HG02678 (cell line): ENCODE measurements at regions not wholly inside any gene's neighbourhood (a gene's known extent, or its start where the extent isn't known, plus 50 kb on each side); places are given as distances from the start of the nearest gene placed in this dataset.
"Not testable (repeated sequence)": the region's sequence is repeated elsewhere in the genome, so short reads cannot be mapped to it uniquely, and the experiment has no call there.

Experiments
- ATAC-seq: cut with Tn5 transposase; IDR thresholded peaks from one replicate; pipeline ENCODE4 v1.9.1; 2021; ENCODE audit warnings: mild to moderate bottlenecking, moderate library complexity; ENCODE audit not compliant: unreplicated experiment

DNA sequence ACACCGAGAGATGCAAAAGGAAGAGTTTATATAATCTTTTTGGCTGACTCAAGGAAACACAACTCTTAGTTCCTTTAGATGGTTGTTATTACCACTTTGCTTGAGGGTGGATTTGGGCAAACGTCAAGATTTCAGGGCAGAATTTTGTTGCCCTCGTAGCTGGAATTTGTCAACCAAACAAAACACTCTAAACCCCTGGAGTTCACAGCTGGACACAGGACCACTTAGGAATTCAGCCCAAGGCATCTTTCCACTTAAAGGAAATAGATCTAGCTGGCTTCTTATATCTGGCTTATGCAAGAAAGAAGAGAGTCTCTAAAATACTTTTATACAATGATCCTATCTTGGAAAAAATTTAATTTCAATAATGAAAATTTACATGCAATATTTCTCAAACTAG, 237.8 kb upstream of the LRIG3 start:
- no peak for ATAC-seq

GRCh38 chr12:59155448-59155847, 235.1 kb upstream of the LRIG3 start:
- ATAC-seq: no peak

GRCh38 chr12:59151243-59151642, 230.9 kb upstream of the LRIG3 start:
- ATAC-seq: no peak

DNA sequence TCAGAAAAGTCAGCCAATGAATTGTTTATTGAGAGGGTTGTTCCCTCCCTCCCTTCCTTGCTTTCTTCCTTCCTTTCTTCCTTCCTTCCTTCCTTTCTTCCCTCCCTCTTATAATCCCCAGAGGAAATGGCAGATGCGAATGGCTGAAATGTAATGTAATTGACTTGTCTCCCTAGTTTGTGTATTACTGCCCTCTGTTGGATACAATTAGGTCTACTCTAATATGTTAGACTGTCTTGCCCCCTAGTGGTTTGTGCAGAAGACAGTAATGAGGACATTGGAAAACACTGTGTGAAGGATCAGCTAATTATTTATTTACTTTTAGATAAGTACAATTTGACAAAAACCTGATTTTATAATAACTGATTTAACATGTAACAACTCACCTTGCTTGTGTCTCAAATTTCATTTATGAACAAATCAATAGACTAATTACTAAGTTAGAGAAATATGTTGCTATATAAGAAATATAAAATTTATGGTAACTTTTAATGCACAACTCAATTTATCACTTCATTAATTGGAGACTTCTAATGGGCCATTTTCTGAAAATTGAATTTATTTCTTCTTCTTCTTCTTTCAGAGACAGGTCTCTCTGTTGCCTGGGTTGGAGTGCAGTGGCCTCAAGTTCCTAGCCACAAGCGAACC, 229.8 kb upstream of the LRIG3 start:
- ATAC-seq: peak; percentile 100

GRCh38 chr12:59147791-59148190, 227.5 kb upstream of the LRIG3 start:
- no peak for ATAC-seq

DNA sequence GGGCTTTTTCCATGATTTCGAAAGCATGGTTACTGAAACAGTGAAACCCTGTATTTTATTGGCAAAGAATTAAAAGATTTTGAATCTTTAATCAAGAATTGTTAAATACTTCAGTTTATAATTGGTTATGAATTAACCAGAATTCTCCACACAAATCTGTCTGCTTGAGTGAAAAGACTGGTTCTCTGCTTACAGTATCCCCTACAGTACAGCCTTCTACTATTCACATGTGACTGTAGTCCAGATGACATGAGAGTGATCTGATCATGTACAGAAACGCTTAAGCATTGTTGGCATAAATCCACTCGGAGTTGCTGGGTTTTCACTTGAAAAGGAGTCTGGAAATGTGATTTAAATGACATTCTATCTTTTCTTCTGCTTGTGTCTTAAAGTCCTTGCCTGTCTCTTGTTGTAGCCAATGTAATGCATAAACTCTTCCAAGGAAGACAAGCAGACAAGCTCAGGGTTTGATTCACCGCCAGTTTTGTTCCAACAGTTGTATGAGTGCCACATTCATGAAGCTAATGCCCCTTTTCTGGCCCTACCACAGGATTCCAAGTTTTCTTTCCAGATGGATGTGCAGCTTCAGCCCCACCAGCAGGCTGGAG, 222.0 kb upstream of the LRIG3 start:
- ATAC-seq: no peak

GRCh38 chr12:59134750-59135149, 214.4 kb upstream of the LRIG3 start:
- no peak for ATAC-seq

DNA sequence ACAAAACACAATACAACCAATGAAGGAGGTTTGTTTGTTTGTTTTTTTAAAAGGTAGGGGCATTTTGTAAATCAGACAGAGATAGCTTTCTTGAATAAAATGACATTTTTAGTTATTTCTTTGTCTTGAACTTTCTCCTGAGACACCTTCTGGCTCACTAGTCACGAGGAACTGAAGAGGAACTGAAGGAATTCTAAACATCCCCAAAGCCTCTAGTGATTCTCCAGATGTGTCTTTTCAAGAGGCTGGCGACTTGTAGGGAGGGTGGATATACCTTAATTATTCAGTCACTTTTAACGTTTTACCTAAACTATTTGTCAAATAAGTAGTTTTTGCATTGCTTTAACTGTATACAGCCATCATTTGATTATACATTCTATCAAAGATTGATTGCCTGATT, 211.2 kb upstream of the LRIG3 start:
- no peak for ATAC-seq

- no peak for ATAC-seq
These were observed 202.5 kb upstream of the LRIG3 start for GRCh38 chr12:59122784-59123183.

DNA sequence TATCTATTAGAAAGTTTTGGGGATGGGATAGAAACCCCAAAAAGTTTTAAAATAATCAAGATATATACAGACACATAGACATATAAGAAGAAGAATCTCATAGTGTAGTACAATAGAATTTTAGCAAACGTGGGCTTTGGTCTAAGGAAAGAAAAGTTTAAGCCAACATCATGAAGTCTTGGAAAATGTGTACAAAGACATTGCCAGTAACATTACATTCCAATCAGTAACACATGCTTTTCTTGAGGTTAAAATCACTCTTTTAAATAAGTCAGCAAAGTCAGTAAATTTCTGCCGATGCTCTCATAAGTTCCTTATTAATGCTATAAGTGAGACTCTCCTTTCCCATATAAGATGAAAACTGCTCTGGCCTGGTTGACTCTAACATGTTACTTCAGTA, 201.1 kb upstream of the LRIG3 start:
- ATAC-seq: no peak

DNA sequence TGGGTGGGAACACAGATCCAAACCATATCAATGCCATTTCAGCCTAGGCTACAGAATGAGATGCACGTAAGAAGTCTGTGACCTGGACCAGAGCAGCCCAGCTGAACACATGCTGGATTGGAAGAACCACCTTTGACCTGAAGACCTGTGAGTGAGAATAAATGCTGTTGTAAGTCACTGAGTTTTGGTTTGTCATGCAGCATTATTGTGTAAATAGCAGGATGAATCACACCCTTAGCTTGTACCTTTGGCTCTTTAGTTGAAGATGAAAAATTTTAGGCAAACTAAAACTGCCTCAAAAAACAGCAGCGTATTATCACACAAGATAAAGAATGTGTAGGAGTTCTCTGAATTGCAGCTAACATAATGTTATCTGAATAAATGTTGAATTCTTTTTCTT, 199.4 kb upstream of the LRIG3 start:
- no peak for ATAC-seq

DNA sequence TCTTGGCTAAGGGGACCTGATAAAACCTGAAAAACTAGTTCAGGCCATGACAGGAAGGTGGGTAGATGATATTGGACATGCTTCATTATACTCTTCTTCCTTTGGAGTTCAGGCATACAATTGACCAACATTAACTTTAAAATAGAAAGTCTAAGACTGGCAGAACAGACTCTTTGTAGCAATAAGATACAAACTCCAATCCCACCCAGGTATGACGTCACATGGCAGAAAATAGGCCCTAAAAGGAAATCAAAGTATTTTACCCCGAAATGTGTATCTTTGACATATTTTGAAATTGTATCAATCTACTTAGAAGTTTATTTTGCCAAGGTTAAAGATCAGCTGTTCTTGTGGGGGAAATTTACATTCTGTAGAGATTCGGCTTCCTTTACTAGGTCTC, 198.1 kb upstream of the LRIG3 start:
- ATAC-seq: no peak

DNA sequence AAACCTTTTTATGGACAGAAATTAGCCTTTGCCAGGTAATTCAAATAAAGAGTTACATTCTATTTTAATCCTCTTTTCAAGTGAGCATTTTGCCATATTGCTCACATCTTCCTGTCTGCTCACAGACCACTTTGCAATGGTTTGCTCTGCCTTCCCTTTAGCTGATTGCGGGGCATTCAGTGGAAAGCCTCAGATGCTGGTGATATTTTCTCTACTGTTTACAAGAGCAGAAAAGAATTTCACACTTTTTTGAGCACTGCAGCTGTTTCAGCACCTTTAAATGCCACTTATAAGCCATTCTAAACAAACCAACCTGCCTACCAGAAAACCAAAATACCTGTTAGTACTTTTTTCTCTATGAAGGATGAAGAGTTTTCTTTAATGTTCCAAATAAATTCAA, 195.7 kb upstream of the LRIG3 start:
- no peak for ATAC-seq

- ATAC-seq: no peak
These were observed 195.2 kb upstream of the LRIG3 start for GRCh38 chr12:59115526-59115925.

- ATAC-seq: peak; percentile 89
These were observed 193.7 kb upstream of the LRIG3 start for GRCh38 chr12:59113831-59114615.

DNA sequence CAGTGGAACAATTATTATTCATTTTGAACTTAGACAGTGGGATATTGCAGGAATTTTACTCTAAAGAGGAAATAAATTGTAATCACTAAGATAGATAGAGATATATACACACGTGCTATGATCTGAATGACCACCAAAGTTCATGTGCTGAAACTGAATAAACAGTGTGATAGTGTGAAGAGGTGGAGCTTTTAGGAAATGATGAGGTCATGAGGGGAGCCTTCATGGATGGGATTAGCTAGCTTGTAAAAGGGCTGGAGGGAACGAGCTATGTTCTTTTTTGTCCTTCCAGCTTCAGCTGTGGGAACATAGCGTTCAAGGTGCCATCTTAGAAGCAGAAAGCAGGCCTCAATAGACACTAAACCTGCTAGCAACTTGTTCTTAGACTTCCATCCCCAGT, 191.5 kb upstream of the LRIG3 start:
- ATAC-seq: no peak

DNA sequence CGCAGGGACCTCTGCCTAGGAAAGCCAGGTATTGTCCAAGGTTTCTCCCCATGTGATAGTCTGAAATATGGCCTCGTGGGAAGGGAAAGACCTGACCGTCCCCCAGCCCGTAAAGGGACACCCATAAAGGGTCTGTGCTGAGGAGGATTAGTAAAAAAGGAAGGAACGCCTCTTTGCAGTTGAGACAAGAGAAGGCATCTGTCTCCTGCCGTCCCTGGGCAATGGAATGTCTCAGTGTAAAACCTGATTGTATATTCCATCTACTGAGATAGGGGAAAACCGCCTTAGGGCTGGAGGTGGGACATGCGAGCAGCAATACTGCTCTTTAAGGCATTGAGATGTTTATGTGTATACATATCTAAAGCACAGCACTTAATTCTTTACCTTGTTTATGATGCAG, 188.2 kb upstream of the LRIG3 start:
- not testable (repeated sequence) for ATAC-seq

GRCh38 chr12:59100585-59100984, 180.3 kb upstream of the LRIG3 start:
- ATAC-seq: no peak

GRCh38 chr12:59097876-59098275, 177.6 kb upstream of the LRIG3 start:
- no peak for ATAC-seq

DNA sequence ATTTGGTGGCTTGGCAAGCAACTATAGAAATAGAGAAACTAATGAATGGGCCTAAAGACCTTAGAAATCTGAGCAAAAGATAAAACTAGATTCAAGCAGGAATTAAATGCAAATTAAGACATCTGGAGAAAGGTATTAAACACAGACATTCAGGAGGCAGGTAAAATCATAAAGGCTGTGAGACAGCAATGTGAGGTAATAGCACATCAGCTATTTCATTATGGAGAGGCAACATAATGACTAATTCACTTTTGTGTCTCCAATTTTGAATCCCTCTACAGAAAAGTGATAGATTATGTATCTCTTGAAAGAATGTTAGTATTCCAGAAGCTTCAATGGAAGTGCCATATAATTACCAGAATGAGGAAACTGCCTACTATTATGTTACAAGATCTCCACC, 175.9 kb upstream of the LRIG3 start:
- no peak for ATAC-seq

- ATAC-seq: no peak
These were observed 172.9 kb upstream of the LRIG3 start for GRCh38 chr12:59093073-59093772.

DNA sequence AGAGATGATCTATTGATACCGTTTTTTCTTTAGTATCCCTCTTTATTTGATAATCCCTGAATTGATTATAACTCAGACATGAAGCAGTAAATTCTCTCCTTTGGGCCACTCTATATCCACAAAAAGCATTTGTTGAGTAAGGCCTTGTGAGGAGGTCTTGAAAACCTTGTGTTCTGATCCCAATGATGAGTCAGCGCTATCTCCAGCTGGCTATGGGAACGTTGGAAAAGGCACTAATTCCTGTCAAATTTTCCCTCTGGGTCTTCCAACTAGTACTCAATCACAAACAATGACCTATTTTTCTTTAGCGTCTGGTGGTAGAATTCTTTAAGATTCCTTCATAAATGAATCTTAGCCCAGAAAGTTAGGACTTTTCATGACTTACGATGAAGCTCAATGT, 168.4 kb upstream of the LRIG3 start:
- ATAC-seq: no peak
